Panc1 (cell line): ENCODE measurements at regions not wholly inside any gene's neighbourhood (a gene's known extent, or its start where the extent isn't known, plus 50 kb on each side); places are given as distances from the start of the nearest gene placed in this dataset.

Source experiments
- ATAC-seq: fragments of 200-7000 bp; cut with Tn5 transposase; 2 replicates; pipeline ENCODE4 v1.9.1; 2020; ENCODE audit warnings: mild to moderate bottlenecking, moderate library complexity
- BruUV-seq: library from RNA; stranded (reverse); fragments of 400-500 nt; replicated peaks from 2 replicates; lab custom pipeline; 2021; lab: Mats Ljungman, UMichigan
- CTCF ChIA-PET: fragments of 300-600 bp; sonication (Branson Sonifier 250); formaldehyde crosslinking; loops from one replicate; lab custom pipeline; 2022; ENCODE audit warnings: antibody characterized with exemption; lab: Charles Lee
- POLR2A ChIA-PET: fragments of 300-600 bp; sonication (Branson Sonifier 250); formaldehyde crosslinking; loops from one replicate; lab custom pipeline; 2022; ENCODE audit warnings: antibody characterized with exemption; lab: Charles Lee
- DNase-seq: peaks from one replicate; pipeline ENCODE4 v3.0.0-alpha.2; 2010; ENCODE audit warnings: low read depth, low spot score
- H3K27ac ChIP-seq: 2 replicates; pipeline ENCODE4 v1.5.1; 2011; ENCODE audit warnings: mild to moderate bottlenecking, low read length, inconsistent platforms
- H3K27me3 ChIP-seq: fragments of 200-500 bp; sonication (Bioruptor generic); 2 replicates; pipeline ENCODE4 v1.6.0; 2014; ENCODE audit warnings: low read length, inconsistent platforms; ENCODE audit not compliant: control insufficient read depth, insufficient read depth
- H3K36me3 ChIP-seq: fragments of 200-500 bp; sonication (Bioruptor generic); 2 replicates; pipeline ENCODE4 v1.5.1; 2014; ENCODE audit warnings: inconsistent platforms, mild to moderate bottlenecking, low read length, moderate library complexity; ENCODE audit not compliant: control insufficient read depth, insufficient read depth
- H3K4me1 ChIP-seq: 2 replicates; pipeline ENCODE4 v1.5.1; 2011; ENCODE audit warnings: inconsistent platforms, mild to moderate bottlenecking, low read length, moderate library complexity; ENCODE audit not compliant: control insufficient read depth, insufficient read depth
- H3K4me3 ChIP-seq, 2 experiments: 2 replicates each; pipeline ENCODE4 v1.5.1; 2011 to 2012; ENCODE audit warnings: low read depth in 2 of 2, low read length in 2 of 2, mild to moderate bottlenecking in 2 of 2, inconsistent platforms in 1 of 2, moderate library complexity in 1 of 2
- H3K9me3 ChIP-seq: fragments of 200-500 bp; sonication (Bioruptor generic); 2 replicates; pipeline ENCODE4 v1.5.1; 2014; ENCODE audit warnings: low read depth, mild to moderate bottlenecking, inconsistent platforms, low read length, moderate library complexity; ENCODE audit not compliant: control insufficient read depth, insufficient read depth
- CTCF ChIP-seq: fragments of 450-650 bp; IDR thresholded peaks from 2 replicates; pipeline ENCODE4 v1.5.1; 2017; ENCODE audit warnings: mild to moderate bottlenecking
- POLR2AphosphoS5 ChIP-seq: IDR thresholded peaks from 2 replicates; pipeline ENCODE4 v1.6.1; 2012; ENCODE audit warnings: mild to moderate bottlenecking, low read depth, low read length, moderate library complexity
- REST ChIP-seq, 2 experiments: IDR thresholded peaks; 2 replicates each; pipeline ENCODE4 v1.6.1; 2011 to 2012; ENCODE audit warnings: low read depth in 2 of 2, control low read depth in 1 of 2, low read length in 1 of 2, mild to moderate bottlenecking in 1 of 2, moderate library complexity in 1 of 2; ENCODE audit not compliant: insufficient read depth in 1 of 2
- SIN3A ChIP-seq: IDR thresholded peaks from 2 replicates; pipeline ENCODE4 v1.6.1; 2012; ENCODE audit warnings: low read depth, mild to moderate bottlenecking, low read length, moderate library complexity, borderline replicate concordance; ENCODE audit not compliant: insufficient read depth
- TCF7L2 ChIP-seq: IDR thresholded peaks from 2 replicates; pipeline ENCODE4 v1.6.1; 2011; ENCODE audit warnings: mild to moderate bottlenecking, low read depth, low read length, inconsistent platforms
- in situ Hi-C: cut with HindIII; loops from 2 replicates; pipeline ENCODE4 v1.10.0; 2016; ENCODE audit warnings: low sequenced_read_pairs, low pct_unique_long_range_greater_than_20kb
- intact Hi-C: fragments of 100-400 bp; cut with micrococcal nuclease; formaldehyde crosslinking; loops from one replicate; pipeline ENCODE4 v1.10.0; 2022; ENCODE audit not compliant: unreplicated experiment

GRCh38 chr13:31054632-31055031, 107.1 kb downstream of the HSPH1 start:
- in situ Hi-C loops (no loop called here), intact Hi-C loops (no loop called here)
- DNase-seq (no peak), ATAC-seq (no peak)
- ChIA-PET POLR2A (no interaction called here), CTCF (no interaction called here)
- H3K27ac ChIP-seq = no peak overlapping the region
- no peaks in the 10 kb centered on the region for H3K27me3 ChIP-seq
- BruUV-seq = no TSS peak
- TF ChIP-seq CTCF = no peak
- no peak for TF ChIP-seq TCF7L2
- no peak for TF ChIP-seq REST (IDR thresholded peaks at IDR 0.05; ENCODE audit: insufficient read depth in 1 of 2, low read depth in 2 of 2, low read length in 1 of 2)
- no peak for TF ChIP-seq SIN3A
- TF ChIP-seq POLR2AphosphoS5 = no peak
- no peaks in the 10 kb centered on the region for H3K4me1 ChIP-seq
- H3K4me3 ChIP-seq = no peak overlapping the region
- H3K9me3 ChIP-seq = no peaks in the 10 kb centered on the region
- H3K36me3 ChIP-seq = no peaks in the 10 kb centered on the region

- no peaks in the 10 kb centered on the region for H3K4me1 ChIP-seq
- no TSS peak for BruUV-seq
- H3K36me3 ChIP-seq = no peaks in the 10 kb centered on the region
- ChIA-PET CTCF (no interaction called here), POLR2A (no interaction called here)
- in situ Hi-C loops (no loop called here), intact Hi-C loops (no loop called here)
- H3K9me3 ChIP-seq = no peaks in the 10 kb centered on the region
- TF ChIP-seq CTCF (no peak), REST (IDR thresholded peaks at IDR 0.05; ENCODE audit: insufficient read depth in 1 of 2, low read depth in 2 of 2, low read length in 1 of 2) (no peak), SIN3A (no peak), TCF7L2 (no peak), POLR2AphosphoS5 (no peak)
- no peak overlapping the region for H3K27ac ChIP-seq
- DNase-seq = no peak
- no peak for ATAC-seq
- no peaks in the 10 kb centered on the region for H3K27me3 ChIP-seq
- no peak overlapping the region for H3K4me3 ChIP-seq
These were observed 107.8 kb downstream of the HSPH1 start for GRCh38 chr13:31053896-31054295.
